WERI-Rb-1 (cell line): ENCODE measurements at regions not wholly inside any gene's neighbourhood (a gene's known extent, or its start where the extent isn't known, plus 50 kb on each side); places are given as distances from the start of the nearest gene placed in this dataset.

Source experiments
- DNase-seq: peaks from one replicate; pipeline ENCODE4 v3.0.0-alpha.2; 2020
- H3K27ac ChIP-seq: fragments of 250-450 bp; sonication (Bioruptor Pico); 2 replicates; pipeline ENCODE4 v1.5.1; 2020; ENCODE audit warnings: mild to moderate bottlenecking, moderate library complexity
- H3K27me3 ChIP-seq: fragments of 250-450 bp; sonication (Bioruptor Pico); 2 replicates; pipeline ENCODE4 v1.5.1; 2021; ENCODE audit warnings: mild to moderate bottlenecking, low read depth, moderate library complexity; ENCODE audit not compliant: insufficient read depth, severe bottlenecking
- H3K36me3 ChIP-seq: fragments of 250-450 bp; sonication (Bioruptor Pico); 2 replicates; pipeline ENCODE4 v1.5.1; 2020; ENCODE audit warnings: mild to moderate bottlenecking, moderate library complexity
- H3K4me3 ChIP-seq: 2 replicates; pipeline ENCODE4 v1.5.1; 2011; ENCODE audit warnings: low read depth, mild to moderate bottlenecking, control low read depth, low read length
- H3K9me3 ChIP-seq: fragments of 250-450 bp; sonication (Bioruptor Pico); 2 replicates; pipeline ENCODE4 v1.5.1; 2021; ENCODE audit warnings: mild to moderate bottlenecking, moderate library complexity; ENCODE audit not compliant: severe bottlenecking
- CTCF ChIP-seq: IDR thresholded peaks from 2 replicates; pipeline ENCODE4 v1.5.1; 2011; ENCODE audit warnings: low read depth, mild to moderate bottlenecking, control low read depth, inconsistent platforms, low read length

- no peaks in the 10 kb centered on the region for H3K9me3 ChIP-seq
- H3K27me3 ChIP-seq = peaks cover 26% of the 10 kb centered on the region
- no peak overlapping the region for H3K4me3 ChIP-seq
- no peak overlapping the region for H3K27ac ChIP-seq
- no peak for DNase-seq
- no peaks in the 10 kb centered on the region for H3K36me3 ChIP-seq
- TF ChIP-seq CTCF = no peak
Observed at GRCh38 chr14:42480255-42480654, 873.6 kb downstream of the LRFN5 start.

GRCh38 chr14:42475289-42475688 is 868.6 kb downstream of the LRFN5 start:
- DNase-seq = no peak
- H3K27ac ChIP-seq = no peak overlapping the region
- H3K9me3 ChIP-seq = no peaks in the 10 kb centered on the region
- H3K4me3 ChIP-seq = no peak overlapping the region
- H3K36me3 ChIP-seq = no peaks in the 10 kb centered on the region
- no peak for TF ChIP-seq CTCF
- H3K27me3 ChIP-seq = peaks cover 34% of the 10 kb centered on the region

GRCh38 chr14:42470427-42470719 is 863.7 kb downstream of the LRFN5 start:
- Histone ChIP-seq H3K27me3 (peaks cover 46% of the 10 kb centered on the region), H3K4me3 (no peak overlapping the region), H3K9me3 (no peaks in the 10 kb centered on the region), H3K27ac (no peak overlapping the region), H3K36me3 (no peaks in the 10 kb centered on the region)
- DNase-seq = no peak
- no peak for TF ChIP-seq CTCF

GRCh38 chr14:42469637-42470426 is 863.2 kb downstream of the LRFN5 start:
- no peak for DNase-seq

GRCh38 chr14:42460673-42461072 is 854.0 kb downstream of the LRFN5 start:
- Histone ChIP-seq H3K9me3 (no peaks in the 10 kb centered on the region), H3K27ac (no peak overlapping the region), H3K36me3 (no peaks in the 10 kb centered on the region), H3K4me3 (no peak overlapping the region), H3K27me3 (peaks cover 20% of the 10 kb centered on the region)
- no peak for DNase-seq
- no peak for TF ChIP-seq CTCF

More at GRCh38 chr14:42469637-42470426, 863.2 kb downstream of the LRFN5 start:
- no peaks in the 10 kb centered on the region for H3K9me3 ChIP-seq
- no peak overlapping the region for H3K27ac ChIP-seq
- H3K27me3 ChIP-seq = peaks cover 45% of the 10 kb centered on the region
- no peak overlapping the region for H3K4me3 ChIP-seq
- TF ChIP-seq CTCF = no peak
- no peaks in the 10 kb centered on the region for H3K36me3 ChIP-seq

- Histone ChIP-seq H3K27me3 (peaks cover 15% of the 10 kb centered on the region), H3K9me3 (no peaks in the 10 kb centered on the region), H3K4me3 (no peak overlapping the region), H3K36me3 (no peaks in the 10 kb centered on the region), H3K27ac (no peak overlapping the region)
- DNase-seq = no peak
- TF ChIP-seq CTCF = no peak
Observed at GRCh38 chr14:42459171-42459685, 852.6 kb downstream of the LRFN5 start.
